Neural progenitor cell (in vitro differentiated cells): ENCODE measurements at regions not wholly inside any gene's neighbourhood (a gene's known extent, or its start where the extent isn't known, plus 50 kb on each side); places are given as distances from the start of the nearest gene placed in this dataset.

Experiments
- DNase-seq: peaks from one replicate; pipeline ENCODE4 v3.0.0-alpha.2; 2016; ENCODE audit warnings: low spot score
- H2AFZ ChIP-seq: fragments of 200-600 bp; sonication (generic); replicated peaks from 2 replicates; pipeline ENCODE4 v1.6.1; 2016; ENCODE audit warnings: antibody characterized with exemption
- H3F3A ChIP-seq: fragments of 200-600 bp; sonication (generic); 2 replicates; pipeline ENCODE4 v1.6.1; 2016; ENCODE audit warnings: antibody characterized with exemption, low read depth
- H3K27ac ChIP-seq: fragments of 200-600 bp; sonication (generic); 2 replicates; pipeline ENCODE4 v1.5.1; 2016; ENCODE audit warnings: mild to moderate bottlenecking
- H3K27me3 ChIP-seq: fragments of 200-600 bp; sonication (generic); 2 replicates; pipeline ENCODE4 v1.6.1; 2016; ENCODE audit warnings: mild to moderate bottlenecking, moderate library complexity
- H3K36me3 ChIP-seq: fragments of 200-600 bp; sonication (generic); 2 replicates; pipeline ENCODE4 v1.5.1; 2016
- H3K4me1 ChIP-seq: fragments of 200-600 bp; sonication (generic); 2 replicates; pipeline ENCODE4 v1.6.1; 2016; ENCODE audit warnings: mixed run types
- H3K4me2 ChIP-seq: fragments of 200-600 bp; sonication (generic); 2 replicates; pipeline ENCODE4 v1.6.1; 2016
- H3K4me3 ChIP-seq: fragments of 200-600 bp; sonication (generic); 2 replicates; pipeline ENCODE4 v1.5.1; 2016
- H3K79me2 ChIP-seq: fragments of 200-600 bp; sonication (generic); 2 replicates; pipeline ENCODE4 v1.6.1; 2016; ENCODE audit warnings: low read depth
- H3K9ac ChIP-seq: fragments of 200-600 bp; sonication (generic); 2 replicates; pipeline ENCODE4 v1.6.1; 2016
- H3K9me3 ChIP-seq: fragments of 200-600 bp; sonication (generic); 2 replicates; pipeline ENCODE4 v1.5.1; 2016; ENCODE audit warnings: low read depth
- H4K20me1 ChIP-seq: fragments of 200-600 bp; sonication (generic); 2 replicates; pipeline ENCODE4 v1.6.1; 2016; ENCODE audit warnings: low read depth
- H3K27ac Mint-ChIP-seq: 3 replicates; pipeline ENCODE4 v1.8.0; 2021; ENCODE audit warnings: mixed read lengths
- H3K27me3 Mint-ChIP-seq: 2 replicates; pipeline ENCODE4 v1.8.0; 2022; ENCODE audit warnings: low read depth, mild to moderate bottlenecking, inconsistent platforms, moderate library complexity, mixed read lengths; ENCODE audit not compliant: insufficient read depth
- H3K36me3 Mint-ChIP-seq: 3 replicates; pipeline ENCODE4 v1.8.0; 2021; ENCODE audit warnings: mixed read lengths
- H3K4me1 Mint-ChIP-seq: 3 replicates; pipeline ENCODE4 v1.8.0; 2021; ENCODE audit warnings: mixed read lengths
- H3K4me3 Mint-ChIP-seq: 3 replicates; pipeline ENCODE4 v1.8.0; 2021; ENCODE audit warnings: mild to moderate bottlenecking, moderate library complexity, mixed read lengths
- H3K9me3 Mint-ChIP-seq: 3 replicates; pipeline ENCODE4 v1.8.0; 2020; ENCODE audit warnings: mixed read lengths
- CTCF ChIP-seq: fragments of 200-600 bp; sonication (generic); IDR thresholded peaks from 2 replicates; pipeline ENCODE4 v1.5.1; 2017; ENCODE audit warnings: antibody characterized with exemption, mild to moderate bottlenecking
- EZH2 ChIP-seq: fragments of 200-600 bp; sonication (generic); IDR thresholded peaks from 2 replicates; pipeline ENCODE4 v1.6.1; 2017; ENCODE audit warnings: antibody characterized with exemption, mild to moderate bottlenecking, moderate library complexity
- EZH2phosphoT487 ChIP-seq: fragments of 200-600 bp; sonication (generic); IDR thresholded peaks from 2 replicates; pipeline ENCODE4 v1.6.1; 2017; ENCODE audit warnings: antibody characterized with exemption

- Mint-ChIP-seq H3K27me3 (peaks cover 6% of the 10 kb centered on the region), H3K36me3 (no peaks in the 10 kb centered on the region), H3K4me1 (peaks cover 7% of the 10 kb centered on the region), H3K4me3 (no peak overlapping the region), H3K9me3 (no peaks in the 10 kb centered on the region), H3K27ac (no peak overlapping the region)
- H3K9me3 ChIP-seq = no peaks in the 10 kb centered on the region
- no peak overlapping the region for H3K4me2 ChIP-seq
- H3F3A ChIP-seq = no peaks in the 10 kb centered on the region
- no peak overlapping the region for H3K9ac ChIP-seq
- no peak overlapping the region for H3K27ac ChIP-seq
- no peaks in the 10 kb centered on the region for H3K4me1 ChIP-seq
- no peak overlapping the region for H2AFZ ChIP-seq
- H3K27me3 ChIP-seq = peaks cover 7% of the 10 kb centered on the region
- TF ChIP-seq EZH2 (no peak), EZH2phosphoT487 (no peak), CTCF (no peak)
- DNase-seq = no peak
- no peaks in the 10 kb centered on the region for H4K20me1 ChIP-seq
- H3K79me2 ChIP-seq = no peaks in the 10 kb centered on the region
- H3K4me3 ChIP-seq = no peak overlapping the region
- no peaks in the 10 kb centered on the region for H3K36me3 ChIP-seq
Measured at GRCh38 chr5:133865113-133865512, 103.3 kb downstream of the C5orf15 start.

GRCh38 chr5:133864711-133865110 lies 103.7 kb downstream of the C5orf15 start:
- H3K4me2 ChIP-seq = no peak overlapping the region
- no peaks in the 10 kb centered on the region for H3K4me1 ChIP-seq
- no peak overlapping the region for H3K9ac ChIP-seq
- no peak for DNase-seq
- H3K9me3 ChIP-seq = no peaks in the 10 kb centered on the region
- peaks cover 6% of the 10 kb centered on the region for H3K27me3 Mint-ChIP-seq
- no peak overlapping the region for H3K27ac ChIP-seq
- peaks cover 7% of the 10 kb centered on the region for H3K4me1 Mint-ChIP-seq
- H3K36me3 Mint-ChIP-seq = no peaks in the 10 kb centered on the region
- H2AFZ ChIP-seq = no peak overlapping the region
- no peaks in the 10 kb centered on the region for H4K20me1 ChIP-seq
- peaks cover 7% of the 10 kb centered on the region for H3K27me3 ChIP-seq
- no peaks in the 10 kb centered on the region for H3K36me3 ChIP-seq
- no peak overlapping the region for H3K4me3 ChIP-seq
- H3K27ac Mint-ChIP-seq = no peak overlapping the region
- H3F3A ChIP-seq = no peaks in the 10 kb centered on the region
- H3K4me3 Mint-ChIP-seq = no peak overlapping the region
- TF ChIP-seq CTCF (no peak), EZH2 (no peak), EZH2phosphoT487 (no peak)
- peaks cover 3% of the 10 kb centered on the region for H3K9me3 Mint-ChIP-seq
- no peaks in the 10 kb centered on the region for H3K79me2 ChIP-seq

GRCh38 chr5:133863857-133864585 lies 104.4 kb downstream of the C5orf15 start:
- Histone ChIP-seq H3K36me3 (no peaks in the 10 kb centered on the region), H3K4me2 (no peak overlapping the region), H3F3A (no peaks in the 10 kb centered on the region), H3K4me1 (no peaks in the 10 kb centered on the region), H4K20me1 (no peaks in the 10 kb centered on the region), H3K9ac (no peak overlapping the region), H3K9me3 (no peaks in the 10 kb centered on the region), H3K4me3 (no peak overlapping the region), H3K27ac (no peak overlapping the region), H2AFZ (no peak overlapping the region), H3K79me2 (no peaks in the 10 kb centered on the region), H3K27me3 (peaks cover 6% of the 10 kb centered on the region)
- Mint-ChIP-seq H3K27me3 (peaks cover 8% of the 10 kb centered on the region), H3K36me3 (peaks cover 3% of the 10 kb centered on the region), H3K4me1 (peaks cover 4% of the 10 kb centered on the region), H3K9me3 (peaks cover 10% of the 10 kb centered on the region), H3K4me3 (no peak overlapping the region), H3K27ac (no peak overlapping the region)
- no peak for TF ChIP-seq CTCF
- no peak for TF ChIP-seq EZH2phosphoT487
- no peak for TF ChIP-seq EZH2
- no peak for DNase-seq
